Neural progenitor cell (in vitro differentiated cells): ENCODE measurements at regions not wholly inside any gene's neighbourhood (a gene's known extent, or its start where the extent isn't known, plus 50 kb on each side); places are given as distances from the start of the nearest gene placed in this dataset.

Experiments
- DNase-seq: peaks from one replicate; pipeline ENCODE4 v3.0.0-alpha.2; 2016; ENCODE audit warnings: low spot score
- H2AFZ ChIP-seq: fragments of 200-600 bp; sonication (generic); replicated peaks from 2 replicates; pipeline ENCODE4 v1.6.1; 2016; ENCODE audit warnings: antibody characterized with exemption
- H3F3A ChIP-seq: fragments of 200-600 bp; sonication (generic); 2 replicates; pipeline ENCODE4 v1.6.1; 2016; ENCODE audit warnings: antibody characterized with exemption, low read depth
- H3K27ac ChIP-seq: fragments of 200-600 bp; sonication (generic); 2 replicates; pipeline ENCODE4 v1.5.1; 2016; ENCODE audit warnings: mild to moderate bottlenecking
- H3K27me3 ChIP-seq: fragments of 200-600 bp; sonication (generic); 2 replicates; pipeline ENCODE4 v1.6.1; 2016; ENCODE audit warnings: mild to moderate bottlenecking, moderate library complexity
- H3K36me3 ChIP-seq: fragments of 200-600 bp; sonication (generic); 2 replicates; pipeline ENCODE4 v1.5.1; 2016
- H3K4me1 ChIP-seq: fragments of 200-600 bp; sonication (generic); 2 replicates; pipeline ENCODE4 v1.6.1; 2016; ENCODE audit warnings: mixed run types
- H3K4me2 ChIP-seq: fragments of 200-600 bp; sonication (generic); 2 replicates; pipeline ENCODE4 v1.6.1; 2016
- H3K4me3 ChIP-seq: fragments of 200-600 bp; sonication (generic); 2 replicates; pipeline ENCODE4 v1.5.1; 2016
- H3K79me2 ChIP-seq: fragments of 200-600 bp; sonication (generic); 2 replicates; pipeline ENCODE4 v1.6.1; 2016; ENCODE audit warnings: low read depth
- H3K9ac ChIP-seq: fragments of 200-600 bp; sonication (generic); 2 replicates; pipeline ENCODE4 v1.6.1; 2016
- H3K9me3 ChIP-seq: fragments of 200-600 bp; sonication (generic); 2 replicates; pipeline ENCODE4 v1.5.1; 2016; ENCODE audit warnings: low read depth
- H4K20me1 ChIP-seq: fragments of 200-600 bp; sonication (generic); 2 replicates; pipeline ENCODE4 v1.6.1; 2016; ENCODE audit warnings: low read depth
- H3K27ac Mint-ChIP-seq: 3 replicates; pipeline ENCODE4 v1.8.0; 2021; ENCODE audit warnings: mixed read lengths
- H3K27me3 Mint-ChIP-seq: 2 replicates; pipeline ENCODE4 v1.8.0; 2022; ENCODE audit warnings: low read depth, mild to moderate bottlenecking, inconsistent platforms, moderate library complexity, mixed read lengths; ENCODE audit not compliant: insufficient read depth
- H3K36me3 Mint-ChIP-seq: 3 replicates; pipeline ENCODE4 v1.8.0; 2021; ENCODE audit warnings: mixed read lengths
- H3K4me1 Mint-ChIP-seq: 3 replicates; pipeline ENCODE4 v1.8.0; 2021; ENCODE audit warnings: mixed read lengths
- H3K4me3 Mint-ChIP-seq: 3 replicates; pipeline ENCODE4 v1.8.0; 2021; ENCODE audit warnings: mild to moderate bottlenecking, moderate library complexity, mixed read lengths
- H3K9me3 Mint-ChIP-seq: 3 replicates; pipeline ENCODE4 v1.8.0; 2020; ENCODE audit warnings: mixed read lengths
- CTCF ChIP-seq: fragments of 200-600 bp; sonication (generic); IDR thresholded peaks from 2 replicates; pipeline ENCODE4 v1.5.1; 2017; ENCODE audit warnings: antibody characterized with exemption, mild to moderate bottlenecking
- EZH2 ChIP-seq: fragments of 200-600 bp; sonication (generic); IDR thresholded peaks from 2 replicates; pipeline ENCODE4 v1.6.1; 2017; ENCODE audit warnings: antibody characterized with exemption, mild to moderate bottlenecking, moderate library complexity
- EZH2phosphoT487 ChIP-seq: fragments of 200-600 bp; sonication (generic); IDR thresholded peaks from 2 replicates; pipeline ENCODE4 v1.6.1; 2017; ENCODE audit warnings: antibody characterized with exemption

- Mint-ChIP-seq H3K9me3 (peaks cover 4% of the 10 kb centered on the region), H3K36me3 (no peaks in the 10 kb centered on the region), H3K4me1 (peaks cover 12% of the 10 kb centered on the region), H3K27me3 (peaks cover 3% of the 10 kb centered on the region), H3K27ac (peak overlapping the region; percentile 38), H3K4me3 (no peak overlapping the region)
- Histone ChIP-seq H3K27me3 (no peaks in the 10 kb centered on the region), H4K20me1 (no peaks in the 10 kb centered on the region), H3K9me3 (no peaks in the 10 kb centered on the region), H3K9ac (no peak overlapping the region), H3K4me1 (no peaks in the 10 kb centered on the region), H3F3A (no peaks in the 10 kb centered on the region), H3K36me3 (no peaks in the 10 kb centered on the region), H3K79me2 (no peaks in the 10 kb centered on the region), H3K27ac (no peak overlapping the region), H2AFZ (no peak overlapping the region), H3K4me2 (no peak overlapping the region), H3K4me3 (no peak overlapping the region)
- DNase-seq = no peak
- TF ChIP-seq EZH2 (no peak), CTCF (no peak), EZH2phosphoT487 (no peak)
Observed at GRCh38 chr18:78406743-78407465, 572.7 kb upstream of the SALL3 start.

GRCh38 chr18:78407466-78407844 is 572.2 kb upstream of the SALL3 start:
- H3K27me3 Mint-ChIP-seq = peaks cover 3% of the 10 kb centered on the region
- H3K9ac ChIP-seq = no peak overlapping the region
- peaks cover 12% of the 10 kb centered on the region for H3K4me1 Mint-ChIP-seq
- peaks cover 4% of the 10 kb centered on the region for H3K9me3 Mint-ChIP-seq
- no peak overlapping the region for H3K4me3 Mint-ChIP-seq
- no peaks in the 10 kb centered on the region for H4K20me1 ChIP-seq
- no peak overlapping the region for H3K27ac Mint-ChIP-seq
- no peaks in the 10 kb centered on the region for H3K36me3 Mint-ChIP-seq
- no peak overlapping the region for H3K4me3 ChIP-seq
- H3F3A ChIP-seq = no peaks in the 10 kb centered on the region
- no peak for DNase-seq
- no peaks in the 10 kb centered on the region for H3K79me2 ChIP-seq
- H3K27ac ChIP-seq = no peak overlapping the region
- H3K4me2 ChIP-seq = no peak overlapping the region
- no peaks in the 10 kb centered on the region for H3K36me3 ChIP-seq
- no peaks in the 10 kb centered on the region for H3K9me3 ChIP-seq
- H3K27me3 ChIP-seq = no peaks in the 10 kb centered on the region
- TF ChIP-seq EZH2 = no peak
- TF ChIP-seq CTCF = no peak
- no peak for TF ChIP-seq EZH2phosphoT487
- H3K4me1 ChIP-seq = no peaks in the 10 kb centered on the region
- no peak overlapping the region for H2AFZ ChIP-seq

- H4K20me1 ChIP-seq = no peaks in the 10 kb centered on the region
- H3K9ac ChIP-seq = no peak overlapping the region
- no peak overlapping the region for H3K4me2 ChIP-seq
- Mint-ChIP-seq H3K4me1 (peaks cover 12% of the 10 kb centered on the region), H3K36me3 (no peaks in the 10 kb centered on the region), H3K27me3 (peaks cover 4% of the 10 kb centered on the region), H3K27ac (peak overlapping the region; percentile 44), H3K4me3 (no peak overlapping the region), H3K9me3 (peaks cover 4% of the 10 kb centered on the region)
- H3K4me1 ChIP-seq = no peaks in the 10 kb centered on the region
- no peaks in the 10 kb centered on the region for H3K27me3 ChIP-seq
- no peak for TF ChIP-seq CTCF
- no peak for TF ChIP-seq EZH2
- TF ChIP-seq EZH2phosphoT487 = no peak
- H3K79me2 ChIP-seq = no peaks in the 10 kb centered on the region
- DNase-seq = no peak
- no peak overlapping the region for H2AFZ ChIP-seq
- no peak overlapping the region for H3K4me3 ChIP-seq
- no peaks in the 10 kb centered on the region for H3K36me3 ChIP-seq
- no peak overlapping the region for H3K27ac ChIP-seq
- H3K9me3 ChIP-seq = no peaks in the 10 kb centered on the region
- no peaks in the 10 kb centered on the region for H3F3A ChIP-seq
Observed at GRCh38 chr18:78408623-78409022, 571.0 kb upstream of the SALL3 start.
